Adrenal gland (tissue), 5 donors: ENCODE measurements at regions not wholly inside any gene's neighbourhood (a gene's known extent, or its start where the extent isn't known, plus 50 kb on each side); places are given as distances from the start of the nearest gene placed in this dataset.

ENCODE experiments used
- CTCF ChIP-seq, 6 experiments: fragments of 450-650 bp in 4 of 6; fragments of 200-600 bp in 2 of 6; sonication (generic) in 1 of 6; IDR thresholded peaks; 1 replicate in 5 of 6; 2 replicates in 1 of 6; pipeline versions ENCODE4 v1.5.1 to v1.8.0; 2016 to 2021; ENCODE audit warnings: antibody characterized with exemption in 6 of 6, mild to moderate bottlenecking in 2 of 6, moderate library complexity in 1 of 6
- POLR2A ChIP-seq, 2 donors: fragments of 450-650 bp; IDR thresholded peaks; one replicate each; pipeline ENCODE4 v1.6.1; 2017; ENCODE audit warnings: antibody characterized with exemption in 2 of 2, mild to moderate bottlenecking in 2 of 2, moderate library complexity in 1 of 2
- donor health status: DM: no; HTN: no; CAD: no.

- TF ChIP-seq CTCF (IDR thresholded peaks at IDR 0.05) (no peak), POLR2A (IDR thresholded peaks at IDR 0.05) (no peak)
These were observed 214.8 kb upstream of the PIK3R1 start for GRCh38 chr5:68000805-68001204.
